Osteoblast (primary cell): ENCODE measurements at regions not wholly inside any gene's neighbourhood (a gene's known extent, or its start where the extent isn't known, plus 50 kb on each side); places are given as distances from the start of the nearest gene placed in this dataset.

ENCODE experiments used
- DNase-seq: peaks from one replicate; pipeline ENCODE4 v3.0.0; 2011; ENCODE audit warnings: low spot score, mixed read lengths; ENCODE audit not compliant: insufficient read length; ENCODE audit errors: missing footprints
- H2AFZ ChIP-seq: 2 replicates; pipeline ENCODE4 v1.6.0; 2011; ENCODE audit warnings: mild to moderate bottlenecking, low read length
- H3K27ac ChIP-seq: 2 replicates; pipeline ENCODE4 v1.5.1; 2011; ENCODE audit warnings: mild to moderate bottlenecking, low read depth, low read length, moderate library complexity
- H3K27me3 ChIP-seq: 2 replicates; pipeline ENCODE4 v1.6.0; 2012; ENCODE audit warnings: mild to moderate bottlenecking, control low read depth, inconsistent platforms, low read length, moderate library complexity; ENCODE audit not compliant: insufficient read depth
- H3K36me3 ChIP-seq: 2 replicates; pipeline ENCODE4 v1.5.1; 2011; ENCODE audit warnings: mild to moderate bottlenecking, low read length, control low read depth, moderate library complexity; ENCODE audit not compliant: insufficient read depth
- H3K4me1 ChIP-seq: 2 replicates; pipeline ENCODE4 v1.5.1; 2011; ENCODE audit warnings: mild to moderate bottlenecking, low read length, control low read depth, moderate library complexity; ENCODE audit not compliant: insufficient read depth
- H3K4me2 ChIP-seq: 2 replicates; pipeline ENCODE4 v1.6.0; 2011; ENCODE audit warnings: mild to moderate bottlenecking, low read length; ENCODE audit not compliant: insufficient read depth
- H3K4me3 ChIP-seq: fragments of 200-600 bp; sonication (generic); 3 replicates; pipeline ENCODE4 v1.5.1; 2012; ENCODE audit warnings: mild to moderate bottlenecking, low read length, inconsistent platforms; ENCODE audit not compliant: insufficient read depth
- H3K79me2 ChIP-seq: 2 replicates; pipeline ENCODE4 v1.6.0; 2012; ENCODE audit warnings: mild to moderate bottlenecking, low read length, control low read depth, inconsistent platforms; ENCODE audit not compliant: insufficient read depth
- H3K9me3 ChIP-seq: 2 replicates; pipeline ENCODE4 v1.5.1; 2011; ENCODE audit warnings: low read depth, low read length, control low read depth
- H4K20me1 ChIP-seq: 2 replicates; pipeline ENCODE4 v1.6.0; 2012; ENCODE audit warnings: mild to moderate bottlenecking, low read length, control low read depth; ENCODE audit not compliant: insufficient read depth
- CTCF ChIP-seq: IDR thresholded peaks from 2 replicates; pipeline ENCODE4 v1.5.1; 2011; ENCODE audit warnings: mild to moderate bottlenecking, low read depth, low read length, moderate library complexity; ENCODE audit errors: extremely low read depth

- DNase-seq: no peak
- TF ChIP-seq CTCF: no peak
- Histone ChIP-seq H3K9me3 (no peaks in the 10 kb centered on the region), H3K79me2 (no peaks in the 10 kb centered on the region), H3K27me3 (no peaks in the 10 kb centered on the region), H3K27ac (no peak overlapping the region), H3K4me2 (no peak overlapping the region), H3K36me3 (no peaks in the 10 kb centered on the region), H3K4me3 (no peak overlapping the region), H4K20me1 (no peaks in the 10 kb centered on the region), H3K4me1 (no peaks in the 10 kb centered on the region), H2AFZ (no peak overlapping the region)
Measured at GRCh38 chr11:92104349-92104748, 120.3 kb upstream of the FAT3 start.

GRCh38 chr11:92101920-92102319, 122.7 kb upstream of the FAT3 start:
- Histone ChIP-seq H3K27ac (no peak overlapping the region), H3K27me3 (no peaks in the 10 kb centered on the region), H3K4me3 (no peak overlapping the region), H2AFZ (no peak overlapping the region), H3K36me3 (no peaks in the 10 kb centered on the region), H3K4me2 (no peak overlapping the region), H4K20me1 (no peaks in the 10 kb centered on the region), H3K4me1 (no peaks in the 10 kb centered on the region), H3K79me2 (no peaks in the 10 kb centered on the region), H3K9me3 (no peaks in the 10 kb centered on the region)
- DNase-seq: no peak
- no peak for TF ChIP-seq CTCF

GRCh38 chr11:92099183-92099582, 125.4 kb upstream of the FAT3 start:
- no peaks in the 10 kb centered on the region for H3K4me1 ChIP-seq
- H3K9me3 ChIP-seq: no peaks in the 10 kb centered on the region
- no peak overlapping the region for H3K27ac ChIP-seq
- H3K4me3 ChIP-seq: no peak overlapping the region
- no peaks in the 10 kb centered on the region for H3K36me3 ChIP-seq
- no peak for TF ChIP-seq CTCF
- no peaks in the 10 kb centered on the region for H3K79me2 ChIP-seq
- H3K4me2 ChIP-seq: no peak overlapping the region
- no peaks in the 10 kb centered on the region for H3K27me3 ChIP-seq
- H4K20me1 ChIP-seq: no peaks in the 10 kb centered on the region
- no peak for DNase-seq
- H2AFZ ChIP-seq: no peak overlapping the region

- no peaks in the 10 kb centered on the region for H3K79me2 ChIP-seq
- H2AFZ ChIP-seq: no peak overlapping the region
- H3K9me3 ChIP-seq: no peaks in the 10 kb centered on the region
- no peak overlapping the region for H3K4me2 ChIP-seq
- DNase-seq: no peak
- no peaks in the 10 kb centered on the region for H4K20me1 ChIP-seq
- H3K4me1 ChIP-seq: no peaks in the 10 kb centered on the region
- H3K36me3 ChIP-seq: no peaks in the 10 kb centered on the region
- no peak overlapping the region for H3K27ac ChIP-seq
- H3K27me3 ChIP-seq: no peaks in the 10 kb centered on the region
- TF ChIP-seq CTCF: no peak
- H3K4me3 ChIP-seq: no peak overlapping the region
Measured at GRCh38 chr11:92098172-92098571, 126.4 kb upstream of the FAT3 start.
